A673 (cell line): ENCODE measurements at regions not wholly inside any gene's neighbourhood (a gene's known extent, or its start where the extent isn't known, plus 50 kb on each side); places are given as distances from the start of the nearest gene placed in this dataset.

Source experiments
- CTCF ChIP-seq: fragments of 300-800, 200-600 bp; sonication (generic); conservative IDR thresholded peaks from 2 replicates; pipeline ENCODE4 v1.5.1; 2017; ENCODE audit warnings: low read depth, mild to moderate bottlenecking, antibody characterized with exemption, low read length, moderate library complexity, mixed read lengths
- EZH2 ChIP-seq: fragments of 200-600 bp; sonication (generic); IDR thresholded peaks from 2 replicates; pipeline ENCODE4 v1.6.1; 2017; ENCODE audit warnings: borderline replicate concordance, low read depth, mild to moderate bottlenecking, mixed read lengths, antibody characterized with exemption, low read length; ENCODE audit not compliant: poor library complexity, severe bottlenecking

GRCh38 chr10:44234483-44234875, 150.4 kb downstream of the CXCL12 start:
- TF ChIP-seq CTCF (no peak), EZH2 (no peak)
